Astrocyte (in vitro differentiated cells and primary cell): ENCODE measurements at regions not wholly inside any gene's neighbourhood (a gene's known extent, or its start where the extent isn't known, plus 50 kb on each side); places are given as distances from the start of the nearest gene placed in this dataset.

ENCODE experiments used
- CTCF ChIP-seq: IDR thresholded peaks from 2 replicates; pipeline ENCODE4 v1.5.1; 2011; ENCODE audit warnings: low read depth, mild to moderate bottlenecking, inconsistent platforms, low read length, moderate library complexity; ENCODE audit not compliant: insufficient read depth
- EZH2 ChIP-seq: IDR thresholded peaks from 2 replicates; pipeline ENCODE4 v1.6.1; 2012; ENCODE audit warnings: mild to moderate bottlenecking, low read length, inconsistent platforms; ENCODE audit not compliant: insufficient read depth

GRCh38 chr13:74203576-74203975 lies 69.4 kb upstream of the KLF12 start:
- no peak for TF ChIP-seq CTCF
- TF ChIP-seq EZH2 = no peak
